CD4-positive, alpha-beta T cell treated with Interleukin-4 for 1 hour (primary cell): ENCODE measurements at regions not wholly inside any gene's neighbourhood (a gene's known extent, or its start where the extent isn't known, plus 50 kb on each side); places are given as distances from the start of the nearest gene placed in this dataset.
"Not testable (repeated sequence)": the region's sequence is repeated elsewhere in the genome, so short reads cannot be mapped to it uniquely, and the experiment has no call there.

Experiments used
- DNase-seq, 2 donors: peaks; one replicate each; pipeline ENCODE4 v3.0.0-alpha.2; 2020 to 2022

- no peak for DNase-seq
Observed at GRCh38 chr10:3281941-3282673, 109.5 kb upstream of the PITRM1 start.

- DNase-seq = no peak
Observed at GRCh38 chr10:3278771-3279170, 106.2 kb upstream of the PITRM1 start.

- no peak for DNase-seq
Observed at GRCh38 chr10:3277566-3277965, 105.0 kb upstream of the PITRM1 start.

GRCh38 chr10:3274414-3274813 lies 101.8 kb upstream of the PITRM1 start:
- no peak for DNase-seq

- no peak for DNase-seq
Observed at GRCh38 chr10:3273966-3274365, 101.4 kb upstream of the PITRM1 start.

- DNase-seq = no peak
Observed at GRCh38 chr10:3272300-3272699, 99.7 kb upstream of the PITRM1 start.

- DNase-seq = no peak
Observed at GRCh38 chr10:3271354-3272115, 99.0 kb upstream of the PITRM1 start.

GRCh38 chr10:3270577-3271316 lies 98.2 kb upstream of the PITRM1 start:
- DNase-seq = no peak

GRCh38 chr10:3268025-3268424 lies 95.4 kb upstream of the PITRM1 start:
- DNase-seq = no peak

- no peak for DNase-seq
Observed at GRCh38 chr10:3265088-3265487, 92.5 kb upstream of the PITRM1 start.

- DNase-seq = no peak
Observed at GRCh38 chr10:3264161-3264761, 91.7 kb upstream of the PITRM1 start.

- no peak for DNase-seq
Observed at GRCh38 chr10:3263747-3264146, 91.2 kb upstream of the PITRM1 start.

GRCh38 chr10:3263082-3263481 lies 90.5 kb upstream of the PITRM1 start:
- DNase-seq = no peak

- no peak for DNase-seq
Observed at GRCh38 chr10:3261921-3262320, 89.3 kb upstream of the PITRM1 start.

- no peak for DNase-seq
Observed at GRCh38 chr10:3260066-3260834, 87.7 kb upstream of the PITRM1 start.

GRCh38 chr10:3259499-3259898 lies 86.9 kb upstream of the PITRM1 start:
- DNase-seq = no peak

- DNase-seq = no peak
Observed at GRCh38 chr10:3258394-3258793, 85.8 kb upstream of the PITRM1 start.

GRCh38 chr10:3255616-3256015 lies 83.0 kb upstream of the PITRM1 start:
- no peak for DNase-seq

GRCh38 chr10:3255075-3255474 lies 82.5 kb upstream of the PITRM1 start:
- DNase-seq = no peak

GRCh38 chr10:3253974-3254373 lies 81.4 kb upstream of the PITRM1 start:
- not testable (repeated sequence) for DNase-seq

- DNase-seq = no peak
Observed at GRCh38 chr10:3251172-3251571, 78.6 kb upstream of the PITRM1 start.

- DNase-seq = no peak
Observed at GRCh38 chr10:3249307-3249889, 76.8 kb upstream of the PITRM1 start.
